OCI-LY1 (cell line): ENCODE measurements at regions not wholly inside any gene's neighbourhood (a gene's known extent, or its start where the extent isn't known, plus 50 kb on each side); places are given as distances from the start of the nearest gene placed in this dataset.

Experiments used
- H2AFZ ChIP-seq: fragments of 200-600 bp; sonication (generic), shearing (Covaris generic); 2 replicates; pipeline ENCODE4 v1.6.0; 2014; ENCODE audit warnings: antibody characterized with exemption, mild to moderate bottlenecking, low read length
- H3F3A ChIP-seq: fragments of 200-600 bp; sonication (generic), shearing (Covaris generic); 2 replicates; pipeline ENCODE4 v1.6.0; 2014; ENCODE audit warnings: mild to moderate bottlenecking, antibody characterized with exemption, low read length, moderate library complexity; ENCODE audit not compliant: insufficient read depth
- H3K27ac ChIP-seq: fragments of 200-600 bp; sonication (generic); 2 replicates; pipeline ENCODE4 v1.5.1; 2014; ENCODE audit warnings: low read length, mixed run types, mild to moderate bottlenecking, low read depth; ENCODE audit not compliant: poor library complexity, severe bottlenecking
- H3K27me3 ChIP-seq: fragments of 200-600 bp; sonication (generic); 2 replicates; pipeline ENCODE4 v1.6.0; 2014; ENCODE audit warnings: antibody characterized with exemption, mild to moderate bottlenecking, low read length, moderate library complexity; ENCODE audit not compliant: insufficient read depth
- H3K36me3 ChIP-seq: fragments of 200-600 bp; sonication (generic); 2 replicates; pipeline ENCODE4 v1.6.1; 2014; ENCODE audit warnings: mild to moderate bottlenecking, antibody characterized with exemption, low read length, moderate library complexity, mixed read lengths; ENCODE audit not compliant: insufficient read depth
- H3K4me1 ChIP-seq: fragments of 200-600 bp; sonication (generic); 2 replicates; pipeline ENCODE4 v1.5.1; 2014; ENCODE audit warnings: mild to moderate bottlenecking, low read length, moderate library complexity; ENCODE audit not compliant: insufficient read depth, severe bottlenecking
- H3K4me2 ChIP-seq: fragments of 200-600 bp; sonication (generic), shearing (Covaris generic); 2 replicates; pipeline ENCODE4 v1.6.1; 2014; ENCODE audit warnings: low read length
- H3K4me3 ChIP-seq: fragments of 200-600 bp; sonication (generic); 2 replicates; pipeline ENCODE4 v1.5.1; 2014; ENCODE audit warnings: low read length, low read depth, mild to moderate bottlenecking, mixed read lengths; ENCODE audit not compliant: poor library complexity, severe bottlenecking
- H3K79me2 ChIP-seq: fragments of 200-600 bp; shearing (Covaris generic); 2 replicates; pipeline ENCODE4 v1.6.1; 2016; ENCODE audit warnings: mixed run types, low read length, mixed read lengths; ENCODE audit not compliant: insufficient read depth
- H3K9ac ChIP-seq: fragments of 200-600 bp; sonication (generic), shearing (Covaris generic); 2 replicates; pipeline ENCODE4 v1.6.1; 2014; ENCODE audit warnings: mild to moderate bottlenecking, low read length, mixed read lengths
- H3K9me2 ChIP-seq: fragments of 200-600 bp; sonication (generic), shearing (Covaris generic); 2 replicates; pipeline ENCODE4 v1.6.1; 2014; ENCODE audit warnings: low read depth, mild to moderate bottlenecking, low read length, mixed read lengths
- H3K9me3 ChIP-seq: fragments of 200-600 bp; shearing (Covaris generic); 2 replicates; pipeline ENCODE4 v1.6.1; 2014; ENCODE audit warnings: low read length, mixed read lengths
- H4K20me1 ChIP-seq: fragments of 200-600 bp; sonication (generic), shearing (Covaris generic); 2 replicates; pipeline ENCODE4 v1.6.0; 2016; ENCODE audit warnings: mild to moderate bottlenecking, low read length; ENCODE audit not compliant: insufficient read depth
- EZH2 ChIP-seq: fragments of 200-600 bp; sonication (generic), shearing (Covaris generic); IDR thresholded peaks from 2 replicates; pipeline ENCODE4 v1.8.0; 2017; ENCODE audit warnings: borderline replicate concordance, mixed run types, mild to moderate bottlenecking, antibody characterized with exemption, low read length, moderate library complexity, mixed read lengths
- TF ChIP-seq, protein P1 (sequence below): fragments of 200-600 bp; sonication (generic), shearing (Covaris generic); IDR thresholded peaks from 2 replicates; pipeline ENCODE4 v1.5.1; 2017; ENCODE audit warnings: mild to moderate bottlenecking, antibody characterized with exemption, low read length, moderate library complexity, mixed read lengths

DNA sequence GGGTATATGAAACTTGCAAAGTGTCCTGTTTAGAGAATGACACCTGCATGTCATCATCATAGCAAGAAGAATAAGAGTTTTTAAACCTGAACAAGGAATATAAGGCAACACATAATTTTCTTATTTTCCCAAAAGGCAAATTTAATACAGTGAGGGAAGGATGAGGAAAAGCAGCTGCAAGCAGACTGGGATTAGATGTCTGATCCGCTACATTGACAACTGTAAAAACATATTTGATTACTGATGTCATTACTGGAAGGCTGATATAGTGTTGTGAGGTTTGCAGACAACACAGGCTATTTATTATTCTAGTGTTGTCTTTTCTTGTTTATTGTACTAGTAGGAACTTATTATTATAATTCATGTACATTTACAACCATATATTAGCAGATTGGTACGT, 528.7 kb downstream of the ZIC1 start:
- no peak overlapping the region for H2AFZ ChIP-seq
- no peaks in the 10 kb centered on the region for H3K79me2 ChIP-seq
- H3K9me2 ChIP-seq = no peaks in the 10 kb centered on the region
- no peaks in the 10 kb centered on the region for H3F3A ChIP-seq
- no peaks in the 10 kb centered on the region for H3K27me3 ChIP-seq
- no peaks in the 10 kb centered on the region for H3K4me1 ChIP-seq
- H3K9me3 ChIP-seq = no peaks in the 10 kb centered on the region
- no peak overlapping the region for H3K4me2 ChIP-seq
- H3K9ac ChIP-seq = no peak overlapping the region
- H3K27ac ChIP-seq = no peak overlapping the region
- no peak overlapping the region for H3K4me3 ChIP-seq
- no peak for TF ChIP-seq EZH2
- TF ChIP-seq, protein P1, sequence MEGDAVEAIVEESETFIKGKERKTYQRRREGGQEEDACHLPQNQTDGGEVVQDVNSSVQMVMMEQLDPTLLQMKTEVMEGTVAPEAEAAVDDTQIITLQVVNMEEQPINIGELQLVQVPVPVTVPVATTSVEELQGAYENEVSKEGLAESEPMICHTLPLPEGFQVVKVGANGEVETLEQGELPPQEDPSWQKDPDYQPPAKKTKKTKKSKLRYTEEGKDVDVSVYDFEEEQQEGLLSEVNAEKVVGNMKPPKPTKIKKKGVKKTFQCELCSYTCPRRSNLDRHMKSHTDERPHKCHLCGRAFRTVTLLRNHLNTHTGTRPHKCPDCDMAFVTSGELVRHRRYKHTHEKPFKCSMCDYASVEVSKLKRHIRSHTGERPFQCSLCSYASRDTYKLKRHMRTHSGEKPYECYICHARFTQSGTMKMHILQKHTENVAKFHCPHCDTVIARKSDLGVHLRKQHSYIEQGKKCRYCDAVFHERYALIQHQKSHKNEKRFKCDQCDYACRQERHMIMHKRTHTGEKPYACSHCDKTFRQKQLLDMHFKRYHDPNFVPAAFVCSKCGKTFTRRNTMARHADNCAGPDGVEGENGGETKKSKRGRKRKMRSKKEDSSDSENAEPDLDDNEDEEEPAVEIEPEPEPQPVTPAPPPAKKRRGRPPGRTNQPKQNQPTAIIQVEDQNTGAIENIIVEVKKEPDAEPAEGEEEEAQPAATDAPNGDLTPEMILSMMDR = no peak
- no peaks in the 10 kb centered on the region for H3K36me3 ChIP-seq
- H4K20me1 ChIP-seq = no peaks in the 10 kb centered on the region

DNA sequence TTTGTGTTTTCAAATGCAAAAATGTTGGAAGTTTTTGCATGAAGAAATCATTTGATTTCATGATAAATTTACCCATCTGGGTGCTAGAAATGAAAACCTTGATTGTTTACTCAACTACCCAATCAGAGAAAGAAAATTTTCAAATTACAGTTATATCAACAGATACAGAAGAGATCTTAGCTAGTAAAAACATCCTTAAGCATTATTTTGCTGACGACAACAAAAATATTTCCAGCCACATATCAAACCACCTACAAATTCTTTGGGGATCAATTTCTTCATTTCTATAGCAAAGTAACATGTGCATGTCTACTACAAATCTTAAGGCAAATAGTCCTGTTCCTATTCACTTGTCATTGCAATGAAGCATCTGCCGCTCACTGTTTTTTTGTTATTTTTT, 530.3 kb downstream of the ZIC1 start:
- H3K4me1 ChIP-seq = no peaks in the 10 kb centered on the region
- no peaks in the 10 kb centered on the region for H3K9me2 ChIP-seq
- TF ChIP-seq EZH2 = no peak
- TF ChIP-seq, protein P1 = no peak
- no peaks in the 10 kb centered on the region for H3K27me3 ChIP-seq
- H3K9ac ChIP-seq = no peak overlapping the region
- H3K36me3 ChIP-seq = no peaks in the 10 kb centered on the region
- no peak overlapping the region for H2AFZ ChIP-seq
- no peaks in the 10 kb centered on the region for H4K20me1 ChIP-seq
- H3K4me3 ChIP-seq = no peak overlapping the region
- H3F3A ChIP-seq = no peaks in the 10 kb centered on the region
- no peaks in the 10 kb centered on the region for H3K79me2 ChIP-seq
- H3K27ac ChIP-seq = no peak overlapping the region
- no peak overlapping the region for H3K4me2 ChIP-seq
- H3K9me3 ChIP-seq = no peaks in the 10 kb centered on the region

DNA sequence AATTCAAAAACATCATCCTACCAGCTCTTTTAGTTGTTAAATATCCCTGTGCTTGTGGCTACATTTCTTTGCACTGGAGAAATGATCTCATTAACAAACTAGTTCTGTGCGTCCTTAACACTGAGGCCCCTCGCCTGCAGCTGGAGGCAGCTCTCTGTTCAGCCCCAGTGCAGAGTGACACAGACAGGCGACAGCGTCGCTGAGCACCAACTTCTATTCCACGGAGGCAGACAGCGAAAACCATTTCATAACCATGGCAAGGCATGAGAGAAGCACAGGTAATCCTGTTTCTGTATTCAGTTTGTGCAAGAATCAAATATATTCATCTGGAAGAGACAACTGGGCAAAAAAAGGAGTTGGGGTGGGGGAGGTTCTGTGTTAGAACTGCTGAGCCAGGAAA, 530.7 kb downstream of the ZIC1 start:
- no peaks in the 10 kb centered on the region for H3F3A ChIP-seq
- no peak overlapping the region for H2AFZ ChIP-seq
- no peak overlapping the region for H3K9ac ChIP-seq
- H3K4me1 ChIP-seq = no peaks in the 10 kb centered on the region
- no peak overlapping the region for H3K27ac ChIP-seq
- no peaks in the 10 kb centered on the region for H3K79me2 ChIP-seq
- no peaks in the 10 kb centered on the region for H3K9me3 ChIP-seq
- no peaks in the 10 kb centered on the region for H3K9me2 ChIP-seq
- no peaks in the 10 kb centered on the region for H3K27me3 ChIP-seq
- TF ChIP-seq EZH2 = no peak
- TF ChIP-seq, protein P1 = no peak
- no peaks in the 10 kb centered on the region for H3K36me3 ChIP-seq
- H4K20me1 ChIP-seq = no peaks in the 10 kb centered on the region
- no peak overlapping the region for H3K4me3 ChIP-seq
- no peak overlapping the region for H3K4me2 ChIP-seq
